GM21381 (cell line): ENCODE measurements at regions not wholly inside any gene's neighbourhood (a gene's known extent, or its start where the extent isn't known, plus 50 kb on each side); places are given as distances from the start of the nearest gene placed in this dataset.
"Not testable (repeated sequence)": the region's sequence is repeated elsewhere in the genome, so short reads cannot be mapped to it uniquely, and the experiment has no call there.

ENCODE experiments used
- ATAC-seq: cut with Tn5 transposase; IDR thresholded peaks from one replicate; pipeline ENCODE4 v1.9.1; 2021; ENCODE audit warnings: mild to moderate bottlenecking, moderate library complexity; ENCODE audit not compliant: unreplicated experiment

- ATAC-seq: no peak
Measured at GRCh38 chr6:94713446-94713845, 863.9 kb upstream of the MANEA start.

DNA sequence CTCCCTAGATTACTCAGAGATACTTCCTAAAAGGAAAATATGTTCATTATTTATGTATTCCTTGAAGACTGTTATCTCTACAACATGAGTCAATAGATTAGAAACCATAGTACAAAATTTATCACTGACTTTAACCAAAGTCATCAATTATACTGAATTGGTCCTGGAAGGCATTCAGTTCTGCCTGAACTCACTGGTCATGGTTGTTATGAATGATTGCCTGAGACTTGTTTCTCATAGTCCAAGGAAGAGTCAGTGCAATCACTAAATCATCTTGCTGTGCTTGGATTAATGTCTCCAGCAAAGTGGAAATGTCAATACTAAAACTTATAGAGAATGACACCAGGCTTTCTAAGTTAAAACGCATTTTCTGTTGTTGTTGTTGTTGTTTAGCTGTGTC is 878.6 kb upstream of the MANEA start:
- no peak for ATAC-seq

GRCh38 chr6:94687255-94687654 is 890.1 kb upstream of the MANEA start:
- not testable (repeated sequence) for ATAC-seq

DNA sequence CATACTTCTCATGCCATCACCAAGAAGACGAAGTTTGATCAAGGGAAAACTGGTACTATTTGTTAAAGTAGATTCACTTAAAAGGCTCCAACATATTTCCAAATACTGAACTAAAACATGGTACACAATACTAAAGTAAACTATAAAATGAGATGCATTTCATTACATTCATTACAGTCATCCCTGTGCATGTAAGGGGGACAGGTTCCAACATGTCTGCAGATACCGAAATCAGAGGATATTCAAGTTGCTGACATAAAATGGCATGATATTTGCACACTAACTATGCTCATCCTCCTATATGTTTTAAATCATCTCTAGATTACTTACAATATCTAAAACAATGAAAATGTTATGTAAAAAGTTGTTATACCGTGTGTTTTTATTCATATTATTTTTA is 893.9 kb upstream of the MANEA start:
- no peak for ATAC-seq

- ATAC-seq: no peak
Measured at GRCh38 chr6:94680669-94681212, 896.6 kb upstream of the MANEA start.

DNA sequence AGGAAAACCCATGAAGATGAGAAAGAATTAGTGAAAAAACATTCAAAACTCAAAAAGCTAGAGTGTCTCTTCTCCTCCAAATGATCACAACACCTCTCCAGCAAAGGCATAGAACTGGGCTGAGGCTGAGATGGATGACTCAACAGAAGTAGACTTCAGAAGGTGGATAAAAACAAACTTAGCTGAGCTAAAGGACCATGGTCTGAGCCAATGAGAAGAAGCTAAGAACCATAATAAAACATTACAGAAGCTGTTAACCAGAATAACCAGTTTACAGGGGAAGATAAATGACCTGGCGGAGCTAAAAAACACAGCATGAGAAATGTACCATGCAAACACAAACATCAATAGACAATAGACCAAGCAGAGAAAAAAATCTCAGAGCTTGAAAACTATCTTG is 904.1 kb upstream of the MANEA start:
- ATAC-seq: no peak

DNA sequence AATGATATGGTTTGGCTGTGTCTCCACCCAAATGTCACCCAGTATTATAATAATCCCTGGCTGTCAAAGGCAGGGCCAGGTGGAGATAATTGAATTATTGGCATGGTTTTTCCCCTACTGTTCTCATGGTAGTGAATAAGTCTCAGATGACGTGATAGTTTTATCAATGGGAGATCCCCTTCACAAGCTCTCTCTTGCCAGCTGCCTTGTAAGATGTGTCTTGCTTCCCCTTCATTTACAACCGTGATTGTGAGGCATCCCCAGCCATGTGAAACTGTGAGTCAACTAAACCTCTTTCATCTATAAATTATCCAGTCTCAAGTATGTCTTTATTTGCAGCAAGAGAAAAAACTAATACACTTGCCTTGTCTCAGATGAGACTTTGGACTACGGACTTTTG is 907.3 kb upstream of the MANEA start:
- no peak for ATAC-seq

DNA sequence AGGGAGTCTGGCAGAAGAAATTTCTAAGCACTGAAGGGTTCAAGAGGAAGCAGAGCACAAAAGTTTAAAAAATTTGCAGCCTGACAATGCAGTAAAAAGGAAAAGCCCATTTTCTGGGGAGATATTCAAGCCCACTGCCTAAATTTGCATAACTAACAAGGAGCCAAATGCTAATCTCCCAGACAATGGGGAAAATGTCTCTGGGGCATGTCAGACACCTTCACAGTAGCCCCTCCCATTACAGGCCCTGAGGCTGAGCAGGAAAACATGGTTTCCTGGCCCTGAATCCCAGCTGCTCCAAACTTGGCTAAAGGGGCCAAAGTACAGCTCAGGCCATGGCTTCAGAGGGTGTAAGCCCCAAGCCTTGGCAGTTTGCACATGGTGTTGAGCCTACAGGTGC is 908.5 kb upstream of the MANEA start:
- ATAC-seq: no peak

GRCh38 chr6:94658929-94659328 is 918.4 kb upstream of the MANEA start:
- no peak for ATAC-seq

GRCh38 chr6:94651239-94651638 is 926.1 kb upstream of the MANEA start:
- ATAC-seq: no peak

DNA sequence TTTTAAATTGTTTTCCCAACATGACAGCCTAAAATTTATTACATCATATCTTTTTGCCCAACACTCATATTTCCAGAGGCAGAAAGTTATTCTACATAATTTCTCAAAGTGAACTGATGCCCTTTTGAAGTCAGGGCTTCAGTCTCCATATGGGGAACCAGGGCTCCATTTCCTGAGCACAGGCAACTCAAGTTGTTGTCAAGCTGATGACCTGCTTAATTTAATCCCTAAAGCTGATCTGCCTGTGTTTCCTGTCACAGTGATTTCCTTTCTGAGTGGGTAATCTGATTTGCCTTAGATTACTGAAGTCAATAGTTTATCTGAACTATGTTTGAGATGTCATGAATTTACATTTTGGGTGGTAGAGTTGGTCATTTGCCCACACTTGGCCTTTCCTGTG is 932.1 kb upstream of the MANEA start:
- ATAC-seq: no peak

DNA sequence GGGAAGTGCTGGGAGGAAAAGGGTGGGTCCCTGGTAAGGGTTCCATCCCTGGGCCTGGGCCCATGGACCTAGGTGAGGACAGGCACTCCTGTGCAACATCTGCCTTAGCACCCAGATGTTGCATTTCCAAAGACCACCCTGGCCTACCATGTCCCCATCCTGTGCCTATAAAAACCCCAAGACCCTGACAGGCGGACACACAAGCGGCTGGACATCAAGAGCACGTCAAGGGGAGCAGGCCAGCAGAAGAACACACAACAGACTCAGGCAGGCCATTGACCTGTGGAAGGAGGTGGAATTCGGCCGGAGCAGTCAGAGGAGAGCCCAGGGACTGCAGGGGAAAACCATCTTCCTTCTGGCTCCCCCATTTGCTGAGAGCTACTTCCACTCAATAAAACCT is 937.8 kb upstream of the MANEA start:
- no peak for ATAC-seq

DNA sequence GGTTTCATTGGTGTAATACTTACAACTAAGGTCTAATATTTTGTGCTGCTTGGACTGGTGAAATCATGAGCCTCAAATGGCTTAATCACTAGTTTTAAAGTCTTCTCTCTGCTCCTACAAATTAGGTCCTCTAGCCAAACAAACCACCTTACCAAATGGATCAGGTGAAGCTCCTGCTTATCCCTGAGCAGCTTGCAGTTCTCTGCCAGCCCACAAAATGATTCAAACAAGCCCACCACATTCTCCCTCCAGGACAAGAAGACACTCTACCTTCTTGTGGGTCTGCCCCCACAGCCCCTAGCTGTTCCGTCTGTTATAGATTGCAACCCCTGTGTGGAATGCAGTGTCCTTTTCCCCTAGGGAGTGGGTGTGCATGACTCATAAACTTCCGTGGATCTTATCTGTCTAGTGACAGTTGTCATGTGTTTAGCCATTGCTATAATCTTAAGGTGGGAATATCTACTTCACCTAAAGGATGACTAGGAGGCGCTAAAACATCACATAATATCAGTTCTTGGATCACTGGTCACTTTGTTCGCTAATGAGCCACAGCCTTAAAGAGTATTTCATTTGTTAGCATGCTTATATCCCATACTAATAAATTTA is 940.5 kb upstream of the MANEA start:
- no peak for ATAC-seq

DNA sequence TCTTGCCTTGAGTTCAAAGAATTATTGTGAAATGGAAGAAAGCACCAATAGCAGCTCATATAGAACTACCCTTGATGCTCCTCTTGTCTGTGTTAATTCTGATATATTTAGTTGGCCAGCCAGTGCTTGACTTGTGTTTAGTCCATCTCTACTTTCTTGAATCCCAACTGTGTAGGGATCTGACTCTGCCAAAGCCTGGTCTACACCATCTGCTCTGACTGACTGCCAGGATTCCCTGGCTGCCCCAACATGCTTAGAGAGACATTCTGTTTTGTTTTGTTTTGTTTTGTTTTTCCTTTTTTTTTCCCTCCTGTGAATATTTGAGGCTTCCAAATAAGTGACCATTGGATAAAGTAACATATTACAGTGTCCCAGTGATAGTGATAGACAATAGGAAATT is 953.7 kb upstream of the MANEA start:
- no peak for ATAC-seq

DNA sequence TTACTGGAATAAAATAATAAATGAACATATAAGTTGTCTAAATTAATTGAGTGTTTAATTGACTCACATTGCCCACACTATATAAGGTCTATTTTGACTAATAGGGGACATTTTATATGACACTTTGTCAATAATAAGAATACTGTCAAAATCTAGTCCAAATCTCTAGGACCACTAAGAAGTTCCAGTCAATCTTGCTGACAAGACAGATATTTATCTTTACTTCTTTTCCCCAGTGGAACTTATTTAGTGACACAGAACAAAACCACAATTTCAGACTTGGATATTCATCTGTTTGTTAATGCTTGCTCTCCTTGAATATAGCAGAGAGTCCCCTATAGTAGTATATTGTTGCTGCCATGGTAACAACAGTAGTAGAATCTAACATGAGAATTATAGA is 954.6 kb upstream of the MANEA start:
- ATAC-seq: no peak

GRCh38 chr6:94600636-94601035 is 976.7 kb upstream of the MANEA start:
- no peak for ATAC-seq

- no peak for ATAC-seq
Measured at GRCh38 chr6:94597487-94597886, 979.8 kb upstream of the MANEA start.

DNA sequence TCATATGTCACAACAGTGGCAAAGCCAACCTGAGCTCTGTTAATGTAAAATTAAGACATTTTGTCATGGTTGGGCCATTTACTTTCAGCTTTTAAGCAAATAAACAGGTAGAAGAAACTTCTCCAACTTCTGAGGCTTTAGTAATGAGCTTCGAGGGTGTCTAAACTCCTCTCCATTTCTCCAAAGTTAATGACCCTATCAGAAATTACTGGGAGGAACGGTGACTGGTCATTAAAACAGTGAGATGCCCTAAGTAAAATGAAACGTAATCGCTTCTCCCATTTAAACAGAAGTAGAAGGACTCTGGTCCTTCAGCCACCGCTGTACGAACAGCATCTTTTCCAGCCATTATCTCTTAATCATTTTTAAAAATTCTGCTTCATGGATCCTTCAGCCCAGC is 986.9 kb upstream of the MANEA start:
- ATAC-seq: no peak

- no peak for ATAC-seq
Measured at GRCh38 chr6:94588301-94588700, 989.0 kb upstream of the MANEA start.

- no peak for ATAC-seq
Measured at GRCh38 chr6:94584211-94584610, 993.1 kb upstream of the MANEA start.

- ATAC-seq: no peak
Measured at GRCh38 chr6:94570581-94570980, 1006.8 kb upstream of the MANEA start.

- ATAC-seq: no peak
Measured at GRCh38 chr6:94562846-94563245, 1014.5 kb upstream of the MANEA start.

DNA sequence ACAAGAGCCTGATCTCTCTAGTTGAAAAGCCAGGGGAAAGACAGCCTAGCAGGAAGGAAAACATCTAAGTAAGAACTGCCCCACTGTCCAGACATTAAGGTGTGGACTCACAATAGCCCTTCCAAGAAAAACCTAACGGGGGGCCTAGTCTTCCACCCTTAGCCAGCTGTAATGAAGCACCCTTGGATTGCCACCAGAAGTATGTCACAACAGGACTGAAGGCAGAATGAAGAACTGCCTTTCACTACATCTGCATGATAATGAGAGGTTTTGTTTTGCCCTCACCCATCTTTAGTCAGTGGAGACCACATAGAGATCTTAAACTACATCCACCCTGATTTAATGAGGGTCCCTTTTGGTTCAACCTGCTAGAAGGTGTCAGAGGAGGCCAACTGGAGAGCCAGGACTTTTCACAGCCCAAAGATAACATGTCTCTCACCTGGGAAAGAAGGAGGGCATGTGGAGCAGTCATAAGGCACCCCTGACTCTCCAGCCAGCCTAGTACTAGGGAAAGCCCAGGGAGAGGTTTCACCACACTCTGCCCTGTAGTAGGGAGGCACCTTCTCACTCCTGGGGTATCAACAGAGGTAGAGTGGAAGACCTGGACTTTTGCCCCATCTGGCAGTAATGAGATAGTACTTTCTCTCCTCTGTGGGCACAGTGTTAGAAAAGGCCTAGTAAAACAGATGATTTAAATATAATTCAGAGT is 1017.4 kb upstream of the MANEA start:
- no peak for ATAC-seq
